HCT116 (cell line): ENCODE measurements at regions not wholly inside any gene's neighbourhood (a gene's known extent, or its start where the extent isn't known, plus 50 kb on each side); places are given as distances from the start of the nearest gene placed in this dataset.

Source experiments
- ATAC-seq: fragments of 200-7000 bp; cut with Tn5 transposase; 2 replicates; pipeline ENCODE4 v1.9.1; 2020; ENCODE audit warnings: mild to moderate bottlenecking, moderate library complexity
- BruUV-seq: library from RNA; stranded (reverse); fragments of 400-500 nt; replicated peaks from 2 replicates; lab custom pipeline; 2021; lab: Mats Ljungman, UMichigan
- CTCF ChIA-PET: fragments of 300-600 bp; sonication (Branson Sonifier 250); formaldehyde crosslinking; loops from one replicate; lab custom pipeline; 2021; ENCODE audit warnings: antibody characterized with exemption; lab: Charles Lee
- POLR2A ChIA-PET: fragments of 300-600, 350-600 bp; sonication (Branson Sonifier 250); formaldehyde crosslinking; loops from one replicate; lab custom pipeline; 2021; ENCODE audit warnings: antibody characterized with exemption; lab: Charles Lee
- RAD21 ChIA-PET, 2 experiments: fragments of 300-600 bp; sonication (Branson Sonifier 250); formaldehyde crosslinking; loops; one replicate each; lab custom pipeline; 2023; ENCODE audit warnings: low total read pairs in 2 of 2; ENCODE audit not compliant: uncharacterized antibody in 2 of 2, unreplicated experiment in 2 of 2, low non-redundant PET in 1 of 2; lab: Charles Lee
- DNase-seq: peaks from one replicate; pipeline ENCODE4 v3.0.0-alpha.2; 2010; ENCODE audit warnings: low read depth, low spot score
- H2AFZ ChIP-seq: fragments of 200-600 bp; shearing (Covaris generic), sonication (generic); 2 replicates; pipeline ENCODE4 v1.6.1; 2017; ENCODE audit warnings: low read depth, mixed run types, mixed read lengths, antibody characterized with exemption, low read length; ENCODE audit not compliant: poor library complexity, severe bottlenecking
- H3K27ac ChIP-seq: 2 replicates; pipeline ENCODE4 v1.5.1; 2012; ENCODE audit warnings: low read depth, low read length
- H3K27me3 ChIP-seq: fragments of 200-600 bp; sonication (generic); 2 replicates; pipeline ENCODE4 v1.6.1; 2016; ENCODE audit warnings: mixed run types, low read length, mixed read lengths; ENCODE audit not compliant: insufficient read depth
- H3K36me3 ChIP-seq, 2 experiments: fragments of 200-500 bp in 1 of 2; fragments of 200-600 bp in 1 of 2; sonication (Bioruptor generic) in 1 of 2; sonication (generic) in 1 of 2; 2 replicates each; pipeline versions ENCODE4 v1.5.1 to v1.6.1; 2014 to 2016; ENCODE audit warnings: low read length in 2 of 2, inconsistent platforms in 1 of 2, mixed read lengths in 1 of 2, mixed run types in 1 of 2; ENCODE audit not compliant: insufficient read depth in 2 of 2, control insufficient read depth in 1 of 2
- H3K4me1 ChIP-seq, 2 experiments: fragments of 200-600 bp in 1 of 2; sonication (generic) in 1 of 2; 2 replicates each; pipeline versions ENCODE4 v1.5.1 to v1.6.1; 2012 to 2017; ENCODE audit warnings: low read length in 2 of 2, inconsistent platforms in 1 of 2, mild to moderate bottlenecking in 1 of 2, mixed read lengths in 1 of 2, mixed run types in 1 of 2, moderate library complexity in 1 of 2; ENCODE audit not compliant: insufficient read depth in 2 of 2, control insufficient read depth in 1 of 2
- H3K4me2 ChIP-seq: fragments of 200-600 bp; sonication (generic); 2 replicates; pipeline ENCODE4 v1.6.1; 2017; ENCODE audit warnings: mixed run types, low read length, mixed read lengths
- H3K4me3 ChIP-seq, 2 experiments: fragments of 200-600 bp in 1 of 2; sonication (generic) in 1 of 2; replicated peaks in 1 of 2; 2 replicates each; pipeline ENCODE4 v1.5.1; 2011 to 2016; ENCODE audit warnings: low read length in 2 of 2, control low read depth in 1 of 2, low read depth in 1 of 2, mild to moderate bottlenecking in 1 of 2, mixed read lengths in 1 of 2, mixed run types in 1 of 2
- H3K79me2 ChIP-seq: fragments of 200-600 bp; sonication (generic); 2 replicates; pipeline ENCODE4 v1.6.1; 2017; ENCODE audit warnings: mild to moderate bottlenecking, mixed run types, low read length, moderate library complexity, mixed read lengths; ENCODE audit not compliant: insufficient read depth
- H3K9ac ChIP-seq: fragments of 200-600 bp; sonication (generic); 2 replicates; pipeline ENCODE4 v1.6.1; 2016; ENCODE audit warnings: low read length, mixed read lengths
- H3K9me2 ChIP-seq: fragments of 200-600 bp; sonication (generic), shearing (Covaris generic); 2 replicates; pipeline ENCODE4 v1.6.1; 2017; ENCODE audit warnings: mixed run types, mild to moderate bottlenecking, moderate library complexity; ENCODE audit not compliant: insufficient read depth
- H3K9me3 ChIP-seq, 2 experiments: fragments of 200-500 bp in 1 of 2; fragments of 200-600 bp in 1 of 2; sonication (Bioruptor generic) in 1 of 2; sonication (generic) in 1 of 2; 2 replicates each; pipeline ENCODE4 v1.6.1; 2014 to 2017; ENCODE audit warnings: low read length in 2 of 2, mixed read lengths in 2 of 2, inconsistent platforms in 1 of 2, low read depth in 1 of 2, mild to moderate bottlenecking in 1 of 2, mixed run types in 1 of 2, moderate library complexity in 1 of 2; ENCODE audit not compliant: control insufficient read depth in 1 of 2, insufficient read depth in 1 of 2
- H4K20me1 ChIP-seq: fragments of 200-600 bp; sonication (generic), shearing (Covaris generic); 2 replicates; pipeline ENCODE4 v1.6.1; 2017; ENCODE audit warnings: mixed run types, mild to moderate bottlenecking, moderate library complexity; ENCODE audit not compliant: insufficient read depth
- CBX3 ChIP-seq: IDR thresholded peaks from 2 replicates; pipeline ENCODE4 v1.6.1; 2012; ENCODE audit warnings: low read depth
- CTCF ChIP-seq, 3 experiments: fragments of 200-600 bp in 1 of 3; sonication (generic) in 1 of 3; IDR thresholded peaks in 2 of 3; conservative IDR thresholded peaks in 1 of 3; 2 replicates each; pipeline ENCODE4 v1.5.1; 2012 to 2017; ENCODE audit warnings: low read depth in 2 of 3, low read length in 2 of 3, antibody characterized with exemption in 1 of 3, borderline replicate concordance in 1 of 3, control low read depth in 1 of 3, mild to moderate bottlenecking in 1 of 3, mixed read lengths in 1 of 3, mixed run types in 1 of 3, moderate library complexity in 1 of 3; ENCODE audit not compliant: insufficient read depth in 1 of 3
- ELF1 ChIP-seq: IDR thresholded peaks from 2 replicates; pipeline ENCODE4 v1.6.1; 2012; ENCODE audit warnings: low read depth, borderline replicate concordance
- EZH2 ChIP-seq: fragments of 200-600 bp; sonication (generic); IDR thresholded peaks from 2 replicates; pipeline ENCODE4 v1.6.1; 2017; ENCODE audit warnings: antibody characterized with exemption, mixed run types
- EZH2phosphoT487 ChIP-seq: fragments of 200-600 bp; IDR thresholded peaks from 2 replicates; pipeline ENCODE4 v1.6.1; 2018; ENCODE audit warnings: antibody characterized with exemption, borderline replicate concordance
- JUND ChIP-seq: IDR thresholded peaks from 2 replicates; pipeline ENCODE4 v1.6.1; 2012
- SIN3A ChIP-seq: IDR thresholded peaks from 2 replicates; pipeline ENCODE4 v1.6.1; 2012; ENCODE audit warnings: low read depth
- YY1 ChIP-seq: IDR thresholded peaks from 2 replicates; pipeline ENCODE4 v1.6.1; 2011; ENCODE audit warnings: low read length, low read depth, moderate library complexity, mild to moderate bottlenecking; ENCODE audit not compliant: insufficient replicate concordance; ENCODE audit errors: extremely low read depth
- ZFX ChIP-seq: fragments of 450-650 bp; IDR thresholded peaks from 2 replicates; pipeline ENCODE4 v1.6.1; 2017
- intact Hi-C: fragments of 100-400 bp; cut with micrococcal nuclease; formaldehyde crosslinking; loops from 2 replicates; pipeline ENCODE4 v1.10.0; 2022

GRCh38 chr13:80547885-80548825 is 207.2 kb upstream of the SPRY2 start:
- BruUV-seq: no TSS peak
- ChIA-PET CTCF (no interaction called here), RAD21 (no interaction called here), POLR2A (no interaction called here)
- intact Hi-C loops: no loop called here
- Histone ChIP-seq H3K4me1 (no peaks in the 10 kb centered on the region), H3K79me2 (no peaks in the 10 kb centered on the region), H3K27me3 (no peaks in the 10 kb centered on the region), H3K9me3 (no peaks in the 10 kb centered on the region), H3K9ac (no peak overlapping the region), H3K4me3 (no peak overlapping the region), H3K27ac (no peak overlapping the region), H3K4me2 (no peak overlapping the region), H4K20me1 (no peaks in the 10 kb centered on the region), H2AFZ (no peak overlapping the region), H3K36me3 (no peaks in the 10 kb centered on the region), H3K9me2 (no peaks in the 10 kb centered on the region)
- ATAC-seq (no peak), DNase-seq (no peak)
- no peak for TF ChIP-seq EZH2
- TF ChIP-seq CTCF (IDR thresholded peaks at IDR 0.05 in 2 of 3, conservative IDR thresholded peaks at IDR 0.05 in 1 of 3; ENCODE audit: borderline replicate concordance in 1 of 3, insufficient read depth in 1 of 3, low read depth in 2 of 3, low read length in 2 of 3): no peak
- no peak for TF ChIP-seq YY1
- TF ChIP-seq ELF1: no peak
- TF ChIP-seq SIN3A: no peak
- no peak for TF ChIP-seq EZH2phosphoT487
- TF ChIP-seq CBX3: no peak
- TF ChIP-seq ZFX: no peak
- TF ChIP-seq JUND: no peak
